ENCODE measurements at regions not wholly inside any gene's neighbourhood (a gene's known extent, or its start where the extent isn't known, plus 50 kb on each side); places are given as distances from the start of the nearest gene placed in this dataset.

DNA sequence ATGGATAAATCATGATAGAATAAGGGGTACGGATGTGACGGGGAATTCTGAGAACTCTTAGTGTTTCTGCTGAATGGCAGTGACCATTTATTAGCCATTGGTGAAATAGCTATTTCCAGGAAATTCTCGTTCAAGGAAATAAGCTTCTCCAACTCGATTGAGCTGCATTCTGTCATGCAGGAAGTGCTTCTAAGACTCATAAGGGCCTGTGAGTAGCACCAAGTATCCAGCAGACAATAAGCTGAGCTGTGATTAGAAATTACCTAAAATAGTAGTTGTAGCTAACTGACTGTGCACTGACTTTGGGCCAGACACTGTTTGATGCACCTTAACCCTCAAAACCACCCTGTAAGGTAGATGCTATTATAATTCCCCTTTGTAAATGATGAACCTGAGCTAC lies 107.8 kb upstream of the IRX5 start:
- no peak for DNase-seq
- intact Hi-C loops (cut with DNase I; ENCODE audit: low total_unique reads): no loop called here
- Histone ChIP-seq H3K36me3 (ENCODE audit: low read depth, missing control alignments) (no peaks in the 10 kb centered on the region), H3K27me3 (no peaks in the 10 kb centered on the region), H3K4me1 (no peaks in the 10 kb centered on the region), H3K9me3 (no peaks in the 10 kb centered on the region), H3K27ac (no peak overlapping the region), H3K4me3 (no peak overlapping the region)
- WGBS, 2 donors: 74 to 80% methylated on average over 4 of the region's 4 CpGs
- TF ChIP-seq POLR2A (IDR thresholded peaks at IDR 0.05) (no peak), CTCF (IDR thresholded peaks at IDR 0.05) (no peak)

- no peak for DNase-seq
- H3K27ac ChIP-seq: no peak overlapping the region
- no peak for TF ChIP-seq CTCF (IDR thresholded peaks at IDR 0.05)
- TF ChIP-seq POLR2A (IDR thresholded peaks at IDR 0.05): no peak
- intact Hi-C loops (cut with DNase I; ENCODE audit: low total_unique reads): no loop called here
- H3K4me1 ChIP-seq: no peaks in the 10 kb centered on the region
- no peaks in the 10 kb centered on the region for H3K36me3 ChIP-seq (ENCODE audit: low read depth, missing control alignments)
- H3K4me3 ChIP-seq: no peak overlapping the region
- H3K27me3 ChIP-seq: no peaks in the 10 kb centered on the region
- no peaks in the 10 kb centered on the region for H3K9me3 ChIP-seq
- 93 to 95% methylated on average over 5 of the region's 5 CpGs for WGBS, 2 donors
These were observed 108.2 kb upstream of the IRX5 start for GRCh38 chr16:54822492-54822891.

GRCh38 chr16:54821731-54822130 lies 108.9 kb upstream of the IRX5 start:
- no peaks in the 10 kb centered on the region for H3K9me3 ChIP-seq
- no peaks in the 10 kb centered on the region for H3K4me1 ChIP-seq
- 78 to 87% methylated on average over 2 of the region's 2 CpGs for WGBS, 2 donors
- intact Hi-C loops (cut with DNase I; ENCODE audit: low total_unique reads): no loop called here
- H3K4me3 ChIP-seq: no peak overlapping the region
- no peak for DNase-seq
- no peak overlapping the region for H3K27ac ChIP-seq
- TF ChIP-seq POLR2A (IDR thresholded peaks at IDR 0.05) (no peak), CTCF (IDR thresholded peaks at IDR 0.05) (no peak)
- H3K36me3 ChIP-seq (ENCODE audit: low read depth, missing control alignments): no peaks in the 10 kb centered on the region
- no peaks in the 10 kb centered on the region for H3K27me3 ChIP-seq

GRCh38 chr16:54817940-54818574 lies 112.6 kb upstream of the IRX5 start:
- WGBS, 2 donors: 42 to 49% methylated on average over 16 to 17 of the region's 17 CpGs
- Histone ChIP-seq H3K36me3 (ENCODE audit: low read depth, missing control alignments) (no peaks in the 10 kb centered on the region), H3K27ac (no peak overlapping the region), H3K27me3 (no peaks in the 10 kb centered on the region), H3K4me1 (no peaks in the 10 kb centered on the region), H3K4me3 (no peak overlapping the region), H3K9me3 (no peaks in the 10 kb centered on the region)
- no peak for DNase-seq
- no peak for TF ChIP-seq CTCF (IDR thresholded peaks at IDR 0.05)
- TF ChIP-seq POLR2A (IDR thresholded peaks at IDR 0.05): no peak
- intact Hi-C loops (cut with DNase I; ENCODE audit: low total_unique reads): no loop called here

DNA sequence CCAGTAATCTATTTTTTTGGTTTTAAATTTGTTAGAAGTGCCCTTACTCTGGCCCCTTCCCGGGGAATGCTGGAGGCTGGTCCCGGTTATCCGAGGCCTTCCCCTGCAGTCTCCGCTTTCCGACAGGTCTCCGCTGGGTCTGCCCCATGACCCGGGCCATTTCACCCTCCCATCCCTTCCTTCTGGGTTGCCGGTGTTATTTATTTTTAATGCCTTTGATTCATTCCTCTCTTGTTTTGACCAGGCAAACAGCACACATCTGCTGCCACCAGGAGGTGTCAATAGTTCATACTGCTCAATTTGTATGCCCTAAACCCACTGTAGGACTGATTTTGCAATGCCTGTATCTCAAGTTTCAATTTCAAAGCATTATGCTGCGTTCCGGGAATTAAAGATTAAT lies 113.2 kb upstream of the IRX5 start:
- intact Hi-C loops (cut with DNase I; ENCODE audit: low total_unique reads): no loop called here
- TF ChIP-seq CTCF (IDR thresholded peaks at IDR 0.05) (peak in 1 of 3 experiments; percentile 15), POLR2A (IDR thresholded peaks at IDR 0.05) (no peak)
- DNase-seq: no peak

More for the DNA sequence above, 113.2 kb upstream of the IRX5 start:
- Histone ChIP-seq H3K27me3 (no peaks in the 10 kb centered on the region), H3K9me3 (no peaks in the 10 kb centered on the region), H3K27ac (no peak overlapping the region), H3K36me3 (ENCODE audit: low read depth, missing control alignments) (no peaks in the 10 kb centered on the region), H3K4me3 (no peak overlapping the region), H3K4me1 (no peaks in the 10 kb centered on the region)
- 30 to 32% methylated on average over 10 of the region's 10 CpGs for WGBS, 2 donors
